DOHH2 (cell line): ENCODE measurements at regions not wholly inside any gene's neighbourhood (a gene's known extent, or its start where the extent isn't known, plus 50 kb on each side); places are given as distances from the start of the nearest gene placed in this dataset.

Experiments used
- H3F3A ChIP-seq: fragments of 200-600 bp; sonication (generic), shearing (Covaris generic); 2 replicates; pipeline ENCODE4 v1.6.0; 2016; ENCODE audit warnings: antibody characterized with exemption, mild to moderate bottlenecking; ENCODE audit not compliant: control insufficient read depth, insufficient read depth
- H3K27ac ChIP-seq: fragments of 200-600 bp; sonication (generic); 2 replicates; pipeline ENCODE4 v1.5.1; 2014; ENCODE audit warnings: low read depth, mild to moderate bottlenecking, low read length, moderate library complexity
- H3K27me3 ChIP-seq: fragments of 200-600 bp; sonication (generic); 2 replicates; pipeline ENCODE4 v1.6.1; 2014; ENCODE audit warnings: mild to moderate bottlenecking, low read length, mixed read lengths; ENCODE audit not compliant: control insufficient read depth
- H3K36me3 ChIP-seq: fragments of 200-600 bp; sonication (generic); 2 replicates; pipeline ENCODE4 v1.6.1; 2014; ENCODE audit warnings: mild to moderate bottlenecking, low read length, moderate library complexity, mixed read lengths; ENCODE audit not compliant: control insufficient read depth
- H3K4me1 ChIP-seq: fragments of 200-600 bp; sonication (generic); 2 replicates; pipeline ENCODE4 v1.6.1; 2014; ENCODE audit warnings: mild to moderate bottlenecking, low read length, mixed read lengths; ENCODE audit not compliant: control insufficient read depth
- H3K4me2 ChIP-seq: fragments of 200-600 bp; sonication (generic); 2 replicates; pipeline ENCODE4 v1.6.0; 2014; ENCODE audit warnings: mild to moderate bottlenecking, low read length, moderate library complexity
- H3K4me3 ChIP-seq: fragments of 200-600 bp; sonication (generic); 2 replicates; pipeline ENCODE4 v1.5.1; 2014; ENCODE audit warnings: mild to moderate bottlenecking, low read length, mixed read lengths
- H3K79me2 ChIP-seq: fragments of 200-600 bp; sonication (generic); 2 replicates; pipeline ENCODE4 v1.6.1; 2014; ENCODE audit warnings: mild to moderate bottlenecking, low read length, mixed read lengths; ENCODE audit not compliant: control insufficient read depth
- H3K9me2 ChIP-seq: fragments of 200-600 bp; sonication (generic); replicated peaks from 2 replicates; pipeline ENCODE4 v1.6.1; 2014; ENCODE audit warnings: mild to moderate bottlenecking, low read length, mixed read lengths; ENCODE audit not compliant: control insufficient read depth
- H3K9me3 ChIP-seq: fragments of 200-600 bp; sonication (generic); 2 replicates; pipeline ENCODE4 v1.6.1; 2014; ENCODE audit warnings: antibody characterized with exemption, low read length, mixed read lengths; ENCODE audit not compliant: control insufficient read depth, insufficient read depth
- H4K20me1 ChIP-seq: fragments of 200-600 bp; sonication (generic); 2 replicates; pipeline ENCODE4 v1.6.0; 2014; ENCODE audit warnings: low read depth, mild to moderate bottlenecking, antibody characterized with exemption, low read length, moderate library complexity; ENCODE audit not compliant: control insufficient read depth, insufficient read depth
- EZH2phosphoT487 ChIP-seq: fragments of 200-600 bp; sonication (generic); IDR thresholded peaks from 2 replicates; pipeline ENCODE4 v1.6.1; 2017; ENCODE audit warnings: borderline replicate concordance, mild to moderate bottlenecking, antibody characterized with exemption, low read length, moderate library complexity, mixed read lengths
- TF ChIP-seq, protein P1 (sequence below): fragments of 200-600 bp; sonication (generic); IDR thresholded peaks from one replicate; pipeline ENCODE4 v1.5.1; 2014; ENCODE audit warnings: antibody characterized with exemption, mild to moderate bottlenecking, low read depth, low read length; ENCODE audit not compliant: poor library complexity, severe bottlenecking

- Histone ChIP-seq H3K4me1 (no peaks in the 10 kb centered on the region), H3K27ac (no peak overlapping the region), H4K20me1 (no peaks in the 10 kb centered on the region), H3K4me3 (no peak overlapping the region), H3K36me3 (no peaks in the 10 kb centered on the region), H3K4me2 (no peak overlapping the region), H3K9me3 (no peaks in the 10 kb centered on the region), H3F3A (no peaks in the 10 kb centered on the region), H3K27me3 (no peaks in the 10 kb centered on the region), H3K79me2 (no peaks in the 10 kb centered on the region), H3K9me2 (no peaks in the 10 kb centered on the region)
- TF ChIP-seq, protein P1, sequence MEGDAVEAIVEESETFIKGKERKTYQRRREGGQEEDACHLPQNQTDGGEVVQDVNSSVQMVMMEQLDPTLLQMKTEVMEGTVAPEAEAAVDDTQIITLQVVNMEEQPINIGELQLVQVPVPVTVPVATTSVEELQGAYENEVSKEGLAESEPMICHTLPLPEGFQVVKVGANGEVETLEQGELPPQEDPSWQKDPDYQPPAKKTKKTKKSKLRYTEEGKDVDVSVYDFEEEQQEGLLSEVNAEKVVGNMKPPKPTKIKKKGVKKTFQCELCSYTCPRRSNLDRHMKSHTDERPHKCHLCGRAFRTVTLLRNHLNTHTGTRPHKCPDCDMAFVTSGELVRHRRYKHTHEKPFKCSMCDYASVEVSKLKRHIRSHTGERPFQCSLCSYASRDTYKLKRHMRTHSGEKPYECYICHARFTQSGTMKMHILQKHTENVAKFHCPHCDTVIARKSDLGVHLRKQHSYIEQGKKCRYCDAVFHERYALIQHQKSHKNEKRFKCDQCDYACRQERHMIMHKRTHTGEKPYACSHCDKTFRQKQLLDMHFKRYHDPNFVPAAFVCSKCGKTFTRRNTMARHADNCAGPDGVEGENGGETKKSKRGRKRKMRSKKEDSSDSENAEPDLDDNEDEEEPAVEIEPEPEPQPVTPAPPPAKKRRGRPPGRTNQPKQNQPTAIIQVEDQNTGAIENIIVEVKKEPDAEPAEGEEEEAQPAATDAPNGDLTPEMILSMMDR, result no peak
- TF ChIP-seq EZH2phosphoT487, result no peak
Measured at GRCh38 chr10:36766415-36766810, 359.0 kb upstream of the ANKRD30A start.

DNA sequence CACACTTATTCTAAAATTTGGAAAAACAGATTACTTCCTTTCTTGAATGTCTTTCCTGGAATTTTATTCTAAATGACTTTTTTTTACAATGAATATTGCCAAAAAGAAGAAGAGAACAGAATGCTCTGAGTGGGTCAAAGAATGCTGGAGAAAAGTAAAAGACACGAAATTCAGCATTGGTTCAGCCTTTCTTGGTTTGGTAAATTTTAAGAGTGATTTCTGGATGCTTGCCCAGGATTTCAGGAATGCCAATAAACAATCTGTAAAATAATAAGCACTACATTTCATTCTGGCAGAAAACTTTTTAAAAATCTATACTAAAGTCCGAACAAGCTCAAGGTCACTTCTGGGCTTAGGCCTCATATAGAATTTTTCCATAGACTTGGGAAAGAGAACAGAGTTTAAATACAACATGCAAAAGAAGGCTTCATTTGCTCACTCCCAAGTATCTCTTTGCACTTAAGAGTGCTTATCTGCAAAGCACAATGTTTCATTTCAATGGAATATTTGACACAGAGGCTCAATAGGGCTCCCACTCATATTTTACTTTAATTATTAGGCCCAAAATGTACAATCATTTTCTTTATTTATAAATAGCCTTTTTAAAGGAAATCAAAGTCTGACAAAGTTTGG is 359.5 kb upstream of the ANKRD30A start:
- no peaks in the 10 kb centered on the region for H3K79me2 ChIP-seq
- H3K27ac ChIP-seq, result no peak overlapping the region
- TF ChIP-seq, protein P1, result no peak
- no peak for TF ChIP-seq EZH2phosphoT487

DNA sequence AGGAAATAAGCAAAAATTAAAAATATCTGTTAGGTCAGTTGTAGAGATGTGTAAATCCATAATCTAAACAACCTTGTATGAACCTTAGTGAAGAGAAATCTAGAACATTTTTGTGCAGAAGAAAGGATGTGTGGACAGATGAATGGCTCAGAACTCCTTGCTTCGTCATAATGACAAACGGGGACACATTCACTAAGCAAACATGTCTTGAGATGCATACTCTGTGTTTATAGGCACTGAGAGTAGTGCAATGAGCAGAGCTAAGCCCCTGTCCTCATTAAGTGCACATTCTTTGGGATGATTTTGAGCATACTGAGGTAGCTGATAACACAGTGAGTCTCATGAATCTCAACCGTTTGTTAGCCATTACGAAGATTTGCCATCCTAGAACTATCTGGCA is 360.6 kb upstream of the ANKRD30A start:
- TF ChIP-seq, protein P1, result no peak
- no peak for TF ChIP-seq EZH2phosphoT487
- Histone ChIP-seq H3K27me3 (no peaks in the 10 kb centered on the region), H3K4me1 (no peaks in the 10 kb centered on the region), H3K9me2 (no peaks in the 10 kb centered on the region), H3K79me2 (no peaks in the 10 kb centered on the region), H3K4me2 (no peak overlapping the region), H3K27ac (no peak overlapping the region), H3K4me3 (no peak overlapping the region), H3K36me3 (no peaks in the 10 kb centered on the region), H4K20me1 (no peaks in the 10 kb centered on the region), H3F3A (no peaks in the 10 kb centered on the region), H3K9me3 (no peaks in the 10 kb centered on the region)

More for the DNA sequence above, 359.5 kb upstream of the ANKRD30A start:
- no peak overlapping the region for H3K4me3 ChIP-seq
- no peaks in the 10 kb centered on the region for H3F3A ChIP-seq
- no peak overlapping the region for H3K4me2 ChIP-seq
- no peaks in the 10 kb centered on the region for H3K27me3 ChIP-seq
- no peaks in the 10 kb centered on the region for H4K20me1 ChIP-seq
- H3K9me3 ChIP-seq, result no peaks in the 10 kb centered on the region
- no peaks in the 10 kb centered on the region for H3K36me3 ChIP-seq
- no peaks in the 10 kb centered on the region for H3K9me2 ChIP-seq
- H3K4me1 ChIP-seq, result no peaks in the 10 kb centered on the region
